Stimulated activated memory B cell treated with anti-CD40 and anti-IgM and Interleukin-4, amounts not matched to agents 10 μg/mL and 1 μg/mL and 100 μg/mL, for 72 hours (primary cell): ENCODE measurements at regions not wholly inside any gene's neighbourhood (a gene's known extent, or its start where the extent isn't known, plus 50 kb on each side); places are given as distances from the start of the nearest gene placed in this dataset.

Experiments used
- ATAC-seq: fragments of 150-1000 bp; cut with Tn5 transposase; 2 replicates; pipeline ENCODE4 v1.10.0; 2021
- H3K27ac Mint-ChIP-seq: one replicate; pipeline ENCODE4 v1.8.0; 2022; ENCODE audit warnings: mild to moderate bottlenecking, mixed read lengths
- H3K27me3 Mint-ChIP-seq: one replicate; pipeline ENCODE4 v1.8.0; 2022; ENCODE audit warnings: mixed read lengths
- H3K36me3 Mint-ChIP-seq: one replicate; pipeline ENCODE4 v1.8.0; 2022; ENCODE audit warnings: mixed read lengths
- H3K4me1 Mint-ChIP-seq: one replicate; pipeline ENCODE4 v1.8.0; 2022; ENCODE audit warnings: mixed read lengths
- H3K4me3 Mint-ChIP-seq: one replicate; pipeline ENCODE4 v1.8.0; 2022; ENCODE audit warnings: mild to moderate bottlenecking, moderate library complexity, mixed read lengths
- H3K9me3 Mint-ChIP-seq: one replicate; pipeline ENCODE4 v1.8.0; 2022; ENCODE audit warnings: mixed read lengths

- Mint-ChIP-seq H3K4me3 (no peak overlapping the region), H3K27me3 (no peaks in the 10 kb centered on the region), H3K4me1 (no peaks in the 10 kb centered on the region), H3K9me3 (no peaks in the 10 kb centered on the region), H3K36me3 (no peaks in the 10 kb centered on the region), H3K27ac (no peak overlapping the region)
- ATAC-seq, result no peak
These were observed 582.5 kb downstream of the USP25 start for GRCh38 chr21:16312321-16312720.

- Mint-ChIP-seq H3K27me3 (no peaks in the 10 kb centered on the region), H3K9me3 (no peaks in the 10 kb centered on the region), H3K27ac (no peak overlapping the region), H3K36me3 (no peaks in the 10 kb centered on the region), H3K4me3 (no peak overlapping the region), H3K4me1 (no peaks in the 10 kb centered on the region)
- no peak for ATAC-seq
These were observed 585.4 kb downstream of the USP25 start for GRCh38 chr21:16315223-16315622.

GRCh38 chr21:16318651-16319300, 589.0 kb downstream of the USP25 start:
- Mint-ChIP-seq H3K27me3 (no peaks in the 10 kb centered on the region), H3K9me3 (no peaks in the 10 kb centered on the region), H3K4me3 (no peak overlapping the region), H3K4me1 (no peaks in the 10 kb centered on the region), H3K27ac (no peak overlapping the region), H3K36me3 (no peaks in the 10 kb centered on the region)
- ATAC-seq, result no peak

GRCh38 chr21:16320110-16320509, 590.3 kb downstream of the USP25 start:
- Mint-ChIP-seq H3K4me1 (no peaks in the 10 kb centered on the region), H3K36me3 (no peaks in the 10 kb centered on the region), H3K4me3 (no peak overlapping the region), H3K9me3 (no peaks in the 10 kb centered on the region), H3K27me3 (no peaks in the 10 kb centered on the region), H3K27ac (no peak overlapping the region)
- no peak for ATAC-seq

GRCh38 chr21:16322454-16322853, 592.7 kb downstream of the USP25 start:
- ATAC-seq, result no peak
- Mint-ChIP-seq H3K36me3 (no peaks in the 10 kb centered on the region), H3K9me3 (no peaks in the 10 kb centered on the region), H3K27me3 (no peaks in the 10 kb centered on the region), H3K27ac (no peak overlapping the region), H3K4me3 (no peak overlapping the region), H3K4me1 (no peaks in the 10 kb centered on the region)

GRCh38 chr21:16323596-16323995, 593.8 kb downstream of the USP25 start:
- ATAC-seq, result no peak
- Mint-ChIP-seq H3K27me3 (no peaks in the 10 kb centered on the region), H3K36me3 (no peaks in the 10 kb centered on the region), H3K4me1 (no peaks in the 10 kb centered on the region), H3K4me3 (no peak overlapping the region), H3K9me3 (no peaks in the 10 kb centered on the region), H3K27ac (no peak overlapping the region)

- no peaks in the 10 kb centered on the region for H3K9me3 Mint-ChIP-seq
- ATAC-seq, result no peak
- H3K36me3 Mint-ChIP-seq, result no peaks in the 10 kb centered on the region
- H3K4me1 Mint-ChIP-seq, result no peaks in the 10 kb centered on the region
- no peaks in the 10 kb centered on the region for H3K27me3 Mint-ChIP-seq
- no peak overlapping the region for H3K27ac Mint-ChIP-seq
- H3K4me3 Mint-ChIP-seq, result no peak overlapping the region
These were observed 594.8 kb downstream of the USP25 start for GRCh38 chr21:16324630-16325029.

GRCh38 chr21:16330082-16330907, 600.5 kb downstream of the USP25 start:
- H3K9me3 Mint-ChIP-seq, result no peaks in the 10 kb centered on the region
- H3K27me3 Mint-ChIP-seq, result no peaks in the 10 kb centered on the region
- H3K27ac Mint-ChIP-seq, result no peak overlapping the region
- no peak overlapping the region for H3K4me3 Mint-ChIP-seq
- H3K4me1 Mint-ChIP-seq, result no peaks in the 10 kb centered on the region
- ATAC-seq, result peak; percentile 65
- no peaks in the 10 kb centered on the region for H3K36me3 Mint-ChIP-seq

- no peaks in the 10 kb centered on the region for H3K4me1 Mint-ChIP-seq
- H3K27me3 Mint-ChIP-seq, result no peaks in the 10 kb centered on the region
- no peak overlapping the region for H3K4me3 Mint-ChIP-seq
- H3K9me3 Mint-ChIP-seq, result no peaks in the 10 kb centered on the region
- no peaks in the 10 kb centered on the region for H3K36me3 Mint-ChIP-seq
- H3K27ac Mint-ChIP-seq, result no peak overlapping the region
- no peak for ATAC-seq
These were observed 601.1 kb downstream of the USP25 start for GRCh38 chr21:16330908-16331268.

GRCh38 chr21:16337266-16337665, 607.5 kb downstream of the USP25 start:
- no peak overlapping the region for H3K4me3 Mint-ChIP-seq
- no peaks in the 10 kb centered on the region for H3K4me1 Mint-ChIP-seq
- H3K27ac Mint-ChIP-seq, result no peak overlapping the region
- no peak for ATAC-seq
- no peaks in the 10 kb centered on the region for H3K36me3 Mint-ChIP-seq
- H3K9me3 Mint-ChIP-seq, result no peaks in the 10 kb centered on the region
- H3K27me3 Mint-ChIP-seq, result no peaks in the 10 kb centered on the region

- Mint-ChIP-seq H3K4me3 (no peak overlapping the region), H3K27me3 (no peaks in the 10 kb centered on the region), H3K4me1 (no peaks in the 10 kb centered on the region), H3K36me3 (no peaks in the 10 kb centered on the region), H3K9me3 (no peaks in the 10 kb centered on the region), H3K27ac (no peak overlapping the region)
- ATAC-seq, result no peak
These were observed 613.1 kb downstream of the USP25 start for GRCh38 chr21:16342932-16343331.

- no peak for ATAC-seq
- no peaks in the 10 kb centered on the region for H3K4me1 Mint-ChIP-seq
- H3K4me3 Mint-ChIP-seq, result no peak overlapping the region
- no peaks in the 10 kb centered on the region for H3K9me3 Mint-ChIP-seq
- no peaks in the 10 kb centered on the region for H3K27me3 Mint-ChIP-seq
- no peaks in the 10 kb centered on the region for H3K36me3 Mint-ChIP-seq
- no peak overlapping the region for H3K27ac Mint-ChIP-seq
These were observed 614.0 kb downstream of the USP25 start for GRCh38 chr21:16343776-16344175.

GRCh38 chr21:16345757-16346156, 616.0 kb downstream of the USP25 start:
- Mint-ChIP-seq H3K9me3 (no peaks in the 10 kb centered on the region), H3K27me3 (no peaks in the 10 kb centered on the region), H3K4me3 (no peak overlapping the region), H3K4me1 (no peaks in the 10 kb centered on the region), H3K27ac (no peak overlapping the region), H3K36me3 (no peaks in the 10 kb centered on the region)
- no peak for ATAC-seq

GRCh38 chr21:16347223-16347622, 617.4 kb downstream of the USP25 start:
- H3K36me3 Mint-ChIP-seq, result no peaks in the 10 kb centered on the region
- H3K27me3 Mint-ChIP-seq, result no peaks in the 10 kb centered on the region
- H3K4me1 Mint-ChIP-seq, result no peaks in the 10 kb centered on the region
- H3K4me3 Mint-ChIP-seq, result no peak overlapping the region
- no peaks in the 10 kb centered on the region for H3K9me3 Mint-ChIP-seq
- no peak overlapping the region for H3K27ac Mint-ChIP-seq
- ATAC-seq, result no peak

GRCh38 chr21:16353764-16354163, 624.0 kb downstream of the USP25 start:
- Mint-ChIP-seq H3K27me3 (no peaks in the 10 kb centered on the region), H3K4me3 (no peak overlapping the region), H3K9me3 (peaks cover 4% of the 10 kb centered on the region), H3K27ac (no peak overlapping the region), H3K4me1 (no peaks in the 10 kb centered on the region), H3K36me3 (no peaks in the 10 kb centered on the region)
- ATAC-seq, result no peak

GRCh38 chr21:16357994-16358393, 628.2 kb downstream of the USP25 start:
- Mint-ChIP-seq H3K36me3 (no peaks in the 10 kb centered on the region), H3K9me3 (peaks cover 10% of the 10 kb centered on the region), H3K27ac (no peak overlapping the region), H3K4me3 (no peak overlapping the region), H3K27me3 (no peaks in the 10 kb centered on the region), H3K4me1 (no peaks in the 10 kb centered on the region)
- ATAC-seq, result no peak
